IPS-18c (cell line): ENCODE measurements at regions not wholly inside any gene's neighbourhood (a gene's known extent, or its start where the extent isn't known, plus 50 kb on each side); places are given as distances from the start of the nearest gene placed in this dataset.

Source experiments
- H3K4me3 ChIP-seq: 2 replicates; pipeline ENCODE4 v1.7.0; 2013; ENCODE audit warnings: low read depth, mild to moderate bottlenecking, low read length, moderate library complexity; ENCODE audit not compliant: insufficient read depth
- H3K9me3 ChIP-seq: one replicate; pipeline ENCODE4 v1.6.1; 2013; ENCODE audit warnings: mild to moderate bottlenecking, low read length, moderate library complexity; ENCODE audit not compliant: control insufficient read depth, insufficient read depth

GRCh38 chr5:116663081-116663480 lies 88.5 kb upstream of the SEMA6A start:
- H3K4me3 ChIP-seq: no peak overlapping the region
- H3K9me3 ChIP-seq: peaks cover 13% of the 10 kb centered on the region

- H3K4me3 ChIP-seq: no peak overlapping the region; the same call in 1 of the 2 replicates
- H3K9me3 ChIP-seq: peaks cover 13% of the 10 kb centered on the region
Observed at GRCh38 chr5:116661419-116661818, 86.8 kb upstream of the SEMA6A start.

GRCh38 chr5:116660929-116661328 lies 86.3 kb upstream of the SEMA6A start:
- H3K9me3 ChIP-seq: peaks cover 13% of the 10 kb centered on the region

GRCh38 chr5:116658830-116659229 lies 84.2 kb upstream of the SEMA6A start:
- peaks cover 13% of the 10 kb centered on the region for H3K9me3 ChIP-seq
- H3K4me3 ChIP-seq: no peak overlapping the region

More at GRCh38 chr5:116660929-116661328, 86.3 kb upstream of the SEMA6A start:
- no peak overlapping the region for H3K4me3 ChIP-seq

GRCh38 chr5:116658141-116658540 lies 83.5 kb upstream of the SEMA6A start:
- no peak overlapping the region for H3K4me3 ChIP-seq
- peaks cover 13% of the 10 kb centered on the region for H3K9me3 ChIP-seq

GRCh38 chr5:116655431-116655830 lies 80.8 kb upstream of the SEMA6A start:
- Histone ChIP-seq H3K4me3 (no peak overlapping the region), H3K9me3 (no peaks in the 10 kb centered on the region)

- no peaks in the 10 kb centered on the region for H3K9me3 ChIP-seq
- H3K4me3 ChIP-seq: no peak overlapping the region
Observed at GRCh38 chr5:116654925-116655324, 80.3 kb upstream of the SEMA6A start.

- Histone ChIP-seq H3K4me3 (no peak overlapping the region), H3K9me3 (no peaks in the 10 kb centered on the region)
Observed at GRCh38 chr5:116652903-116653302, 78.3 kb upstream of the SEMA6A start.

- H3K9me3 ChIP-seq: no peaks in the 10 kb centered on the region
- H3K4me3 ChIP-seq: no peak overlapping the region
Observed at GRCh38 chr5:116652196-116652729, 77.6 kb upstream of the SEMA6A start.

- Histone ChIP-seq H3K4me3 (no peak overlapping the region), H3K9me3 (no peaks in the 10 kb centered on the region)
Observed at GRCh38 chr5:116651653-116652052, 77.0 kb upstream of the SEMA6A start.

GRCh38 chr5:116650964-116651363 lies 76.3 kb upstream of the SEMA6A start:
- Histone ChIP-seq H3K9me3 (no peaks in the 10 kb centered on the region), H3K4me3 (no peak overlapping the region)

- Histone ChIP-seq H3K4me3 (no peak overlapping the region), H3K9me3 (no peaks in the 10 kb centered on the region)
Observed at GRCh38 chr5:116650544-116650943, 75.9 kb upstream of the SEMA6A start.

GRCh38 chr5:116646611-116647289 lies 72.1 kb upstream of the SEMA6A start:
- Histone ChIP-seq H3K4me3 (no peak overlapping the region), H3K9me3 (no peaks in the 10 kb centered on the region)

- H3K9me3 ChIP-seq: no peaks in the 10 kb centered on the region
- no peak overlapping the region for H3K4me3 ChIP-seq
Observed at GRCh38 chr5:116645627-116646026, 71.0 kb upstream of the SEMA6A start.

- no peak overlapping the region for H3K4me3 ChIP-seq
- no peaks in the 10 kb centered on the region for H3K9me3 ChIP-seq
Observed at GRCh38 chr5:116640236-116640635, 65.6 kb upstream of the SEMA6A start.

GRCh38 chr5:116637149-116637740 lies 62.6 kb upstream of the SEMA6A start:
- H3K9me3 ChIP-seq: no peaks in the 10 kb centered on the region
- no peak overlapping the region for H3K4me3 ChIP-seq

- H3K4me3 ChIP-seq: no peak overlapping the region
- H3K9me3 ChIP-seq: no peaks in the 10 kb centered on the region
Observed at GRCh38 chr5:116632890-116633289, 58.3 kb upstream of the SEMA6A start.

GRCh38 chr5:116631147-116631546 lies 56.5 kb upstream of the SEMA6A start:
- Histone ChIP-seq H3K9me3 (no peaks in the 10 kb centered on the region), H3K4me3 (no peak overlapping the region)
